IMR-90 (cell line): ENCODE measurements at regions not wholly inside any gene's neighbourhood (a gene's known extent, or its start where the extent isn't known, plus 50 kb on each side); places are given as distances from the start of the nearest gene placed in this dataset.

Experiments
- ATAC-seq: fragments of 200-7000 bp; cut with Tn5 transposase; 2 replicates; pipeline ENCODE4 v1.9.1; 2020; ENCODE audit warnings: low read depth, mild to moderate bottlenecking, moderate library complexity
- BruUV-seq: library from RNA; stranded (reverse); fragments of 400-500 nt; replicated peaks from 2 replicates; lab custom pipeline; 2021; lab: Mats Ljungman, UMichigan
- CTCF ChIA-PET: fragments of 300-600 bp; formaldehyde crosslinking; extraction: SDS; loops from one replicate; lab custom pipeline; 2021; ENCODE audit warnings: antibody characterized with exemption; lab: Yijun Ruan, JAX
- POLR2A ChIA-PET: fragments of 300-600 bp; sonication (Branson Sonifier 250); formaldehyde crosslinking; loops from one replicate; lab custom pipeline; 2022; ENCODE audit warnings: antibody characterized with exemption; ENCODE audit not compliant: unreplicated experiment; lab: Charles Lee
- DNase-seq: peaks from one replicate; pipeline ENCODE4 v3.0.0; 2013
- H2AFZ ChIP-seq: replicated peaks from 2 replicates; pipeline ENCODE3; 2013; ENCODE audit warnings: low read length, mild to moderate bottlenecking; ENCODE audit not compliant: poor library complexity
- H2AK5ac ChIP-seq: 2 replicates; pipeline ENCODE4 v1.6.1; 2013; ENCODE audit warnings: low read depth, low read length, inconsistent platforms
- H2AK9ac ChIP-seq: replicated peaks from 2 replicates; pipeline ENCODE3; 2013; ENCODE audit warnings: mild to moderate bottlenecking, low read depth, low read length, moderate library complexity; ENCODE audit not compliant: poor library complexity
- H2BK120ac ChIP-seq: 2 replicates; pipeline ENCODE4 v1.6.1; 2013; ENCODE audit warnings: low read depth, low read length, inconsistent platforms
- H2BK15ac ChIP-seq: 3 replicates; pipeline ENCODE4 v1.6.1; 2013; ENCODE audit warnings: low read depth, low read length, inconsistent platforms
- H2BK20ac ChIP-seq: 2 replicates; pipeline ENCODE4 v1.6.1; 2013; ENCODE audit warnings: low read depth, mild to moderate bottlenecking, inconsistent platforms, low read length, moderate library complexity
- H2BK5ac ChIP-seq: 2 replicates; pipeline ENCODE4 v1.6.1; 2013; ENCODE audit warnings: mild to moderate bottlenecking, low read depth, low read length, inconsistent platforms; ENCODE audit not compliant: poor library complexity, severe bottlenecking
- H3K14ac ChIP-seq: replicated peaks from 2 replicates; pipeline ENCODE4 v1.6.1; 2013; ENCODE audit warnings: low read depth, low read length, inconsistent platforms
- H3K18ac ChIP-seq: 2 replicates; pipeline ENCODE4 v1.6.1; 2013; ENCODE audit warnings: low read depth, low read length, control low read depth
- H3K23ac ChIP-seq: 2 replicates; pipeline ENCODE4 v1.6.1; 2013; ENCODE audit warnings: low read depth, low read length, inconsistent platforms
- H3K27ac ChIP-seq: 2 replicates; pipeline ENCODE4 v1.5.1; 2013; ENCODE audit warnings: mild to moderate bottlenecking, control low read depth, low read length; ENCODE audit not compliant: insufficient read depth
- H3K27me3 ChIP-seq: 2 replicates; pipeline ENCODE4 v1.6.1; 2013; ENCODE audit warnings: low read length; ENCODE audit not compliant: control insufficient read depth, insufficient read depth
- H3K36me3 ChIP-seq: 2 replicates; pipeline ENCODE4 v1.6.1; 2013; ENCODE audit warnings: low read length, mixed read lengths; ENCODE audit not compliant: control insufficient read depth, insufficient read depth
- H3K4ac ChIP-seq: 2 replicates; pipeline ENCODE4 v1.6.1; 2013; ENCODE audit warnings: low read depth, low read length, inconsistent platforms
- H3K4me1 ChIP-seq: 2 replicates; pipeline ENCODE4 v1.6.1; 2013; ENCODE audit warnings: low read length, mixed read lengths; ENCODE audit not compliant: control insufficient read depth, insufficient read depth
- H3K4me2 ChIP-seq: 2 replicates; pipeline ENCODE4 v1.6.1; 2013; ENCODE audit warnings: low read depth, mild to moderate bottlenecking, control low read depth, low read length, moderate library complexity
- H3K4me3 ChIP-seq: 2 replicates; pipeline ENCODE4 v1.5.1; 2013; ENCODE audit warnings: low read depth, mild to moderate bottlenecking, control low read depth, low read length, moderate library complexity; ENCODE audit not compliant: insufficient read depth
- H3K56ac ChIP-seq: 2 replicates; pipeline ENCODE4 v1.6.1; 2013; ENCODE audit warnings: low read length, inconsistent platforms; ENCODE audit not compliant: insufficient read depth; ENCODE audit errors: extremely low read depth
- H3K79me1 ChIP-seq, 2 experiments: 2 replicates each; pipeline ENCODE4 v1.6.1; 2013; ENCODE audit warnings: low read length in 2 of 2, inconsistent platforms in 1 of 2, low read depth in 1 of 2
- H3K9ac ChIP-seq: 2 replicates; pipeline ENCODE4 v1.6.1; 2013; ENCODE audit warnings: low read depth, low read length, control low read depth
- H3K9me1 ChIP-seq: 2 replicates; pipeline ENCODE4 v1.6.1; 2013; ENCODE audit warnings: low read length, inconsistent platforms; ENCODE audit not compliant: insufficient read depth
- H3K9me3 ChIP-seq: 2 replicates; pipeline ENCODE4 v1.6.1; 2013; ENCODE audit warnings: low read length; ENCODE audit not compliant: control insufficient read depth, insufficient read depth
- H4K20me1 ChIP-seq: 2 replicates; pipeline ENCODE4 v1.6.1; 2013; ENCODE audit warnings: low read length, inconsistent platforms; ENCODE audit not compliant: insufficient read depth
- H4K5ac ChIP-seq: 2 replicates; pipeline ENCODE4 v1.6.1; 2013; ENCODE audit warnings: mild to moderate bottlenecking, low read depth, low read length, control low read depth
- H4K8ac ChIP-seq, 2 experiments: 2 replicates each; pipeline ENCODE4 v1.6.1; 2013; ENCODE audit warnings: low read depth in 2 of 2, low read length in 2 of 2, control low read depth in 1 of 2, inconsistent platforms in 1 of 2
- H4K91ac ChIP-seq: 2 replicates; pipeline ENCODE4 v1.6.1; 2013; ENCODE audit warnings: low read depth, low read length, inconsistent platforms; ENCODE audit not compliant: insufficient read depth
- MXI1 ChIP-seq: IDR thresholded peaks from 2 replicates; pipeline ENCODE4 v1.6.1; 2012; ENCODE audit warnings: low read depth, mild to moderate bottlenecking, low read length, moderate library complexity, borderline replicate concordance
- USF2 ChIP-seq: fragments of 150-350 bp; IDR thresholded peaks from 2 replicates; pipeline ENCODE4 v1.6.1; 2017; ENCODE audit warnings: mild to moderate bottlenecking, antibody characterized with exemption, low read length, low read depth
- WGBS, 2 experiments: methylation state at CpG; one replicate each; pipeline versions ENCODE4 v1.1.5 to v1.1.7; 2013; ENCODE audit warnings: missing lambda C conversion rate in 2 of 2; ENCODE audit not compliant: insufficient read length in 1 of 2; ENCODE audit errors: extremely low coverage in 2 of 2; 5-methylcytosine and 5-hydroxymethylcytosine counted together
- dilution Hi-C: fragments of 300-500 bp; cut with HindIII; formaldehyde crosslinking; loops from one replicate; pipeline ENCODE4 v1.14.3; 2018; ENCODE audit warnings: low sequenced_read_pairs; ENCODE audit not compliant: unreplicated experiment
- in situ Hi-C: fragments of 300-500 bp; cut with MboI; formaldehyde crosslinking; loops from 3 replicates; pipeline ENCODE4 v1.14.3; 2019; ENCODE audit warnings: low sequenced_read_pairs, inconsistent platforms, mixed read lengths
- intact Hi-C: fragments of 100-400 bp; cut with micrococcal nuclease; formaldehyde crosslinking; loops from 2 replicates; pipeline ENCODE4 v1.10.0; 2022

DNA sequence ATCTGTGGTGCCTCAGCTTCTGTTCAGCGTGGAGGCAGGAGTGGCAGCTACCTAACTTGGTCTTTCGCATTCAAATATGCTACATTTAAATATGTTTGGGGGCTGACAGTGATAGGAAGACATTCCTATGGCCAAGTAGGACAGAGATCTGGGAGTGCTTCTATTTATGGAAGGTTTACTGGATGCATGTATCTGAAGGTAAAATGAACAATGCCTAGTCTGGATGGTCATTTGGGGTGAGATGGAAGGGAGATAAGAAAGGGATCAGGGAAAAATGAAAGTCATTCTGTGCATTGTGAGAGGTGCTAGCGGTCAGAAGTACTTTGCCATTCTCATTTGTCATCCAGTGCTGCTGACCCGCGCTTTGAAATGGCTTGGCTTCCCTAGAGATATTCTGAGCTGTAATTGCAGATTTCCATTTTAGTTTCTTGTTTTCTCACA lies 107.3 kb upstream of the FOXN2 start:
- DNase-seq (no peak), ATAC-seq (no peak)
- H3K9ac ChIP-seq, result no peak overlapping the region
- H3K14ac ChIP-seq, result no peak overlapping the region
- in situ Hi-C loops, result no loop called here
- CTCF ChIA-PET, result interaction anchor here (1.2 kb wide), 1 partner anchor 10 kb away, joined by 3 read pairs; no protein-coding TSS in a partner anchor
- H3K4ac ChIP-seq, result no peak overlapping the region
- no peak overlapping the region for H2BK120ac ChIP-seq
- H2BK5ac ChIP-seq, result no peak overlapping the region
- H3K27me3 ChIP-seq, result no peaks in the 10 kb centered on the region
- no peaks in the 10 kb centered on the region; the same call in 1 of the 2 replicates for H3K9me1 ChIP-seq
- BruUV-seq, result no TSS peak
- no CpG with 5 or more reads among the region's 5 CpGs for WGBS, 2 experiments
- no peak overlapping the region for H2AFZ ChIP-seq
- H3K23ac ChIP-seq, result no peak overlapping the region
- H4K5ac ChIP-seq, result no peak overlapping the region
- H4K8ac ChIP-seq, result no peak overlapping the region
- dilution Hi-C loops, result no loop called here
- POLR2A ChIA-PET, result no interaction called here
- H3K79me1 ChIP-seq, result no peaks in the 10 kb centered on the region
- no peaks in the 10 kb centered on the region for H4K20me1 ChIP-seq
- no peak overlapping the region for H2AK5ac ChIP-seq
- peaks cover 6% of the 10 kb centered on the region for H3K4me1 ChIP-seq
- no peaks in the 10 kb centered on the region for H3K36me3 ChIP-seq
- H2BK15ac ChIP-seq, result no peak overlapping the region
- H4K91ac ChIP-seq, result no peak overlapping the region
- TF ChIP-seq USF2 (no peak), MXI1 (no peak)
- H3K4me3 ChIP-seq, result no peak overlapping the region
- no peak overlapping the region for H2BK20ac ChIP-seq
- H3K9me3 ChIP-seq, result no peaks in the 10 kb centered on the region
- H3K4me2 ChIP-seq, result no peak overlapping the region
- intact Hi-C loops, result no loop called here
- no peak overlapping the region for H2AK9ac ChIP-seq
- no peak overlapping the region for H3K56ac ChIP-seq
- no peak overlapping the region for H3K18ac ChIP-seq
- H3K27ac ChIP-seq, result no peak overlapping the region
